ENCODE measurements at regions not wholly inside any gene's neighbourhood (a gene's known extent, or its start where the extent isn't known, plus 50 kb on each side); places are given as distances from the start of the nearest gene placed in this dataset.

GRCh38 chr22:48106215-48106614, 1343.8 kb downstream of the TBC1D22A start:
- no peak for DNase-seq

- DNase-seq: no peak
Measured at GRCh38 chr22:48105259-48105658, 1342.8 kb downstream of the TBC1D22A start.

DNA sequence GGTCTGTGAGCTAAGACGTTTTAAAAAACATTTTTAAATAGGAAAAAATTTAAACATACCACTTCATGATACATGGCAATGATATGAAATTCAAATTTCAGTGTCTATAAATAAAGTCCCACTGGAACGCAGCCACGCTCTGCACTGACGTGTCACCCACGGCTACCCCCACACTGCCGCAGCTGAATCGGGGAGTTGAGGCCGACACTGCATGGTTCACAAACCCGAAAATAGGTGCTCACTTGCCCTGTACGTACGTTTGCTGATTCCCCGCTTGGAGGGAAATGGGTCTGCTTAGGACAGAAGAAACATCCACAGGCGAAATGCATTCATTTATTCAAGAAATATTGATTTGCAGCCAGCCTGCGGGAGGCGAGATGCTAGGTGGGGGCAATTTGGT, 1342.3 kb downstream of the TBC1D22A start:
- DNase-seq: no peak

DNA sequence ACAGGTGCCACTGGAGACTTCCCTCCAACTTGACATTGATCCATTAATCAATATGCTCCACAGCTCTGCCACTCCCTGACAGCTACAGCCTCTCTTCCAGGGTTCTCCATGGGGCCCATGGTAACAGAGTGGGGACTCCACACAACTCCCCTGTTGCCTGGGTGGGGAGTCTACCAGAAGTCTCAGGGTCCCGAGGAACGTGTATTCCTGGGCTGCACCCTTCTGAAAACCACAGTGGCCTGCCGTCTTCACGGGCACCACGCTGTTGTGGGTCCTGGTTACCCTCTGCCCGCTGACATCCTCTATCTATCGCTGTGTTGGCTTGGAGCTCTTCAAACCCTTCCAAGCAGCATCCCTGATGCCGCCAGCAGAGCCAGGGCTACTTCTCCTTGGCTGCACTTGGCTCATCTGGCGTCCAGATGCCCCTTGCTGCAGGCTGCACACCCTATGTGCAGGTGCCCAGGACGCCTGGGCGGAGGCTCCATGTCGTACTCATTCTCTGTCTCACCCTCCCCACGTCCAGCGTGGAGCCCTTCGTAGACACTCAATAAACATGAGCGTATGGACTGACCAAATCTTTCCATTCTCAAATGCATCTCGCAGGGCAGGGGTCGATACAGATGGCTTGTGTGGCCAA, 1341.8 kb downstream of the TBC1D22A start:
- DNase-seq: no peak

DNA sequence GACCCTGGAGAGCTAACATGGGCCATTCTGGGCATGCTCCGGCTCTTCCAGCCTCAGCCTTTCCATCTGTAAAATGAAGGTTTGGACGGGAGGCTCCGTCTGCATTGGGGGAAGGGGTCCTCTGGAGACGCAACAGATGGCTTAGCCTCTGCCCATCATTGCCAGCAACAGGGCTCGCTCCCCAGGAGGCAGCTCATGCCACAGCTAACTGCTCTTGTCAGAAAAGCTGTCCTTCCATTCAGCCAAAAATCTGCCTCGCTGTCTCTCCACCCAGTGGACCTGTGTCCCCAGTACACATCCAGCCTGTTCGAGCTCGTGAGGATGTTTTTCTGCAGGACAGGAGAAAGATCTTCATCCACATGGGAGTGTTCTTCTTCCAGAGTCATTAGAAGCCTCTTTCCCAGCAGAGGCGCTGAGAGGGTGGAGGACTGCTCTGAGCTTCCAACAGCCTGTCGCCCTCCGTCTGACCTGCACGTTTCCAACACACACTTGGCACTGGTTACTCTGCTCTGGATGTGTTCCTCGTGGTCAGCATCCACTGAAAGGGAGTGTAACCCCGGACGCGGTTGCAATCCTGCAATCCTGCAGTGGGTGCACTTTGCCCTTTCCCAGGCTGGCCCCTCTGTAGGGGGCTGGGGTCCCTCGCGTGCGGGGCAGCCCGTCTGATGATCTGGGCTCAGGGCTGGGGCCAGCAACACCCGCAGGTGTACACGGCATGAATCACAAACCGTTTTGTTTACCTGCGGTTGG, 1340.9 kb downstream of the TBC1D22A start:
- no peak for DNase-seq

- no peak for DNase-seq
Measured at GRCh38 chr22:48102581-48102980, 1340.1 kb downstream of the TBC1D22A start.

DNA sequence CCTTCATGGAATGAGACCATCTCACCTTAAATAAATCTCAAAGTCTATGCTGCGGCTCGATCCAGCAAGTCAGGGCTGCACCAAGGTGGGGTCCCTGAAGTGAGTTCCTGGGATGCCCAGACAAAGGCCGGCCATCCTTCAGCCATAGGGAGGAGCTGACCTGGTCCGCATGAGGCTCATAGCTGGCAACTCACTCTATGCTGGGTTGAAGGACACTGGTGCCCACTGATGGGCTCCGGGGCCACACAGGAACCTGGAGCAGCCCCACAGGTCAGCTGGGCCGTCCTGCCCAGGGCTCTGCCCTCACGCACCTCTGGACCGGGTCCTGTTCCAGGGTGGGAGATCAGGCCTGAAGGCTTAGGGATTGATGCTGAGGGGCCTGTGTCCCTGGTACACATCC, 1339.3 kb downstream of the TBC1D22A start:
- DNase-seq: no peak

DNA sequence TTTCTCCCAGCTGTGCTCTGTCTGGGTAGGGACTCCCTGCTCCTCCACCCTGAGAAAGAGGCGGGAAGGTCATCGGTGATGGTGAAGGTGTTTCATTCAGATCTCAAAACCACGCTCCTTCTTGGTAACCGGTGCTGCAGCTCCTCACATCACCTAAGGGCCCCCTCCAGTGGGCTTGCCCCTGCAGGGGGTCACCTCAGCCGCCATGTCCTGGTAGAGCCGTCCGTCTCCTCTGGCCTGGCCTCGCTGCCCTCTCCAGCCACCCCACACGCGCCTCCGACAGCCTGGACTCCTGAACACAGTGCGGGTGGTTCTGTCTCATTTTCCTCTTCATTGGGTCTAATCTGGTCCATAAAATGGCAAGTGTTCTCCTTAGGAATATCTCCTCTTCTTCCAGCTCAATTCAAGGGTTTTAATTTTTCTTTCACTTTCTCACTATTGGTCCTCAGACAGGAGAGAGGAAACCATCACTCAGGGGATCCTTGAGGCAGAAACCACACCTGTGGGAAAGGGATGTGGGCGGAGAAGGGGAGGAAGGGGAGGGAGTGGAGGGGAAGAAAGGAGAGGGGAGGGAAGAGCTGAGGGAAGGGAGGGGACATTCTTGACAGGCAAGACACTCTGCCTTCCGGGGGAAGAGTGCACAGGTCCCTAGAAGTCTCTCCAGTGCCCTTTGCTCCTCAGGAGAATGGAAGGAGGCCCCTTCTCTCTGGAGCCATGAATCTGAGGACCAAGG, 1338.4 kb downstream of the TBC1D22A start:
- DNase-seq: no peak

- DNase-seq: no peak
Measured at GRCh38 chr22:48099671-48100070, 1337.2 kb downstream of the TBC1D22A start.

GRCh38 chr22:48099251-48099650, 1336.8 kb downstream of the TBC1D22A start:
- no peak for DNase-seq

- DNase-seq: no peak
Measured at GRCh38 chr22:48098921-48099245, 1336.4 kb downstream of the TBC1D22A start.

- DNase-seq: peak; percentile 88
Measured at GRCh38 chr22:48098243-48098920, 1335.9 kb downstream of the TBC1D22A start.

- DNase-seq: no peak
Measured at GRCh38 chr22:48097723-48098122, 1335.3 kb downstream of the TBC1D22A start.

GRCh38 chr22:48096851-48097665, 1334.6 kb downstream of the TBC1D22A start:
- DNase-seq: no peak

GRCh38 chr22:48096411-48096810, 1334.0 kb downstream of the TBC1D22A start:
- DNase-seq: no peak

- no peak for DNase-seq
Measured at GRCh38 chr22:48093981-48094380, 1331.5 kb downstream of the TBC1D22A start.

DNA sequence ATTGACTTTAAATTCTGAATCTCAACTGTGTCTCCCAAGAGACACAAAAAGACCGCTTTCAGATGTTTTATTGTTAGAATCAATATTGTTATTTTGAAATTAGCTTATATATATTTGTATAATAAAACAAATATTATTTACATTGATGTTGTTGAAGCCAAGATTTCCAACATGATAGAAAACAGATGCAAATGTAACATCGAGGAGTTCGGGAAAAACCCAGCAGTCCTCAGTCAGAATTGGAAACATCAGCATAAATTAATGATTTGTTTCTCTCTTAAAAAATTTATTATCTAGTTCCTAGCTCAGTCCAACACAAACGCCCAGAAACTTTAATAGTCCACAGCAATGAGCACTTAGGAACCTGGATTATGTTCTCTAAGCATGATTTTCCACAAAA, 1330.4 kb downstream of the TBC1D22A start:
- no peak for DNase-seq

DNA sequence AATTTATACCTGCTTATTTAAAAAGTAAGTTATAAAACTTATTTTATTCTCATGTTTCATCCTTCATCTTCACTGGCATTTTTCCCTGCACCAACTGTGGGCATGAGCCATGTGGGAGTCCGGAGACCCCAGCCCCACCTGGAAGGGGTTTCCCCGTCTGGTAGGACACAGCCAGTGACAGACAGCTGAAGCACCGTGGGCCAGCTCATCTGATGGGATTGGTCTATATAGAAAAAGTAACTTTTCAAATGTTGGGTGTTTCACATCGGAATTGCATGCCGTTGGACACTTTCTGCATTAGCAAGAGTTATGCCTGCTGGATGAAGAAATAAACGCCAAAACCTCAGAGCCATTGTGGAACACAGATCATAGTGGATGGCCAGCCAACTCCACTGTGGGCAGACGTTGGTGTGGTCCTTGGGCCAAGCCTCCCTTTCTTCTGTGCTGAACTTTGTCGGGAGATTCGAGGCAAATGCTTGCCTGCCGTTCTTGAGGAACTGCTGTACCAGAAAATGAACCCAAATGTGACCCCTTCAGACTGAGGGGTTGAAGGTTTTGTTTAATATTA, 1329.3 kb downstream of the TBC1D22A start:
- DNase-seq: no peak

DNA sequence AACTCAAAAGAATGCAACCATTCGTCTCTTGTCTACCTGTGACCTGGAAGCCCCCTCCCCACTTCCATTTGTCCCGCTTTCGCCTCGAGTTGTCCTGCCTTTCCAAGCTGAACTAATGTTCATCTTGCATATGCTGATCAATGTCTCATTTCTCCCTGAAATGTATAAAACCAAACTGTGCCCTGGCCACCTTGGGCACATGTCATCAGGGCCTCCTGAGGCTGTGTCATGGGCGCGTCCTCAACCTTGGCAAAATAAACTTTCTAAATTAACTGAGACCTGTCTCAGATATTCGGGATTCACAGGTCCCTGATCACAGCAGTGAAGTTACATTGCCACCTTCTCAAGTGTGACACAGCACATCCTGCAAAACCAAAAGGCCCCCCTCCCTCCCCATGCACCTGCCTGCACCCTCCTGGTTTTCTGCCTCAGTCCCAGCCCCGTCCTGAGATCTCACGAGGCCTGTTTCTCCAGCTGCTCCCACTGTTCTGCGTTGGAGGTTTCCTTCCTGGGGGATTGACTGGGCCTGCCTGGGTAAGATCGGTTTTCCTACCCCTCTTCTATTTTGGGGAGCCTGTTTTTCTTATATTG, 1328.7 kb downstream of the TBC1D22A start:
- no peak for DNase-seq

DNA sequence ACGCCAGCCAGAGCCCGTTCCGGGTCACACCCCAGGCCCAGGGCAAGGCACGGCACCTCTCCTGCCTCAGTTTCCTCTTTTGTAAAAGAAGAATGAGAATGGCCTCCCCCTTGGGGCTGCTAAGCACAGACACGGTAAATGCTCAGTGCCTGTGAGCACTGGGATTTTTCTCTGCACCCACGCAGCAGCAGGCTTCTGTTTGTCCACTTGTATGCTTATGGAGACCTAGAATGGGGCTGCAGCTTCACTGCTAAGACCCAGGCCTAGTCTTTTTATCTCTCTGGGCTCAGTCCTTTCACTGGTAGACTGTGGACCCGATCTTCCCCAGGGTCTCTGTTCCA, 1327.9 kb downstream of the TBC1D22A start:
- no peak for DNase-seq

GRCh38 chr22:48089601-48090331, 1327.3 kb downstream of the TBC1D22A start:
- no peak for DNase-seq

Measured in activated CD4-positive, alpha-beta T cell treated with anti-CD3 and anti-CD28 coated beads, Interleukin-2, amount 50 U/mL, for 16 hours (primary cell).